GM19395 (cell line): ENCODE measurements at regions not wholly inside any gene's neighbourhood (a gene's known extent, or its start where the extent isn't known, plus 50 kb on each side); places are given as distances from the start of the nearest gene placed in this dataset.

Experiments used
- ATAC-seq: cut with Tn5 transposase; IDR thresholded peaks from one replicate; pipeline ENCODE4 v1.9.1; 2021; ENCODE audit warnings: mild to moderate bottlenecking, moderate library complexity; ENCODE audit not compliant: unreplicated experiment

DNA sequence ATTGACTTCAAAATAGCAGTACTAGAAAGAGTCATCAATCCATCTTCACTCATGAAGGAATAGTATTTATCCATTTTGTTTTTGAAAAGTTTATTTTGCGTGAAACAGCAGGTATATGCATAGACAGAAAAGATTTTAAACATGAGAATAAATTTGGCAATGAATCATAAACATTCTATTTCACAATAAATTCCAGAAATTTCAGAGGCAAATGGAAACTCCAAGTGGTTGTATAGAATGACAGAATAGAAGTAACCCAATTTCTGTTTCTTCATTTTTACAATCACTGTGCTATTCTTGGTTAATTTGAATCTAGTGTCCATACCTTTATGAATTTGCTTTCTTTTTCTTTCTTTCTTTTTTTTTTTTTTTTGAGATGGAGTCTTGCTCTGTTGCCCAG lies 173.0 kb upstream of the ECI2 start:
- no peak for ATAC-seq

DNA sequence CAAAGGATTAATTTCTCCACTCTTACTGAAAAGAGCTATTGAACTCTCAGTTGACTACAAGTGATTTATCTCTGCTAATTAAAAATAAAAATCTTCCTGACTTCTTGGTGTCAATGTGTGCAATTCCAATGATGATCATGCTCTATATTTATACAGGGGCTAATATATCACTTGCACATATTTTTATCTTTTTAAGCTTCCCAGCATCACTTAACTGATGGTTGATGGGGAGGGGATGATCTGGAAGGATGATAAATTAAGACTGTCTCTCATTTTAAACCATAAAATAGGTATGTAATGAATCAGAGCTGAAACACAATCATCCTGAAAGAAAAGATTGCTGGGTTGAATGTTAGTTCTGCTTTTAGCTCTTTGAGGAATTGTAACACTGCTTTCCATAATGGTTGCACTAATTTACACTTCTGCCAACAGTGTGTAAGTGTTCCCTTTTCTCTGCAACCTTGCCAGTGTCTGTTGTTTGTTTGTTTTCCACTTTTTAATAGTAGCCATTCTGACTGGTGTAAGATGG lies 169.6 kb upstream of the ECI2 start:
- ATAC-seq: no peak

DNA sequence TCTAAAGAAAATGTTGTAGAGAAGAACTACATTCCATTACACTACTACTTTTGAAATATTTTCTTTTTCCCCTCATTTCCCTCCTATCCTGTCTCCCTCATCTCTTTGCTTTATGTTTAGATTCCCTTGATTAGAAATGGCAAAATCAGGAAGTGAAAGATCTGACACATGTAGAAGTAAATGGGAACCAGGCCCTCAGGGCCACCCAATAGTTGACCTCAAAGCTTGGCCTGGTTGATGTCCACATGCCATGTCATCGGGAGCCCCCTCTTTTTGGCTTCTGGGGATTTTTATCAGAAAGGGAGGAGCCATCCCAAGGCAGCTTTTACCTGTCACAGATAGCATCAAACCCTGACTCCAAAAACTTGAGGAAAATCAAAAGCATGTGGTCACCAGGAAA lies 168.3 kb upstream of the ECI2 start:
- no peak for ATAC-seq

DNA sequence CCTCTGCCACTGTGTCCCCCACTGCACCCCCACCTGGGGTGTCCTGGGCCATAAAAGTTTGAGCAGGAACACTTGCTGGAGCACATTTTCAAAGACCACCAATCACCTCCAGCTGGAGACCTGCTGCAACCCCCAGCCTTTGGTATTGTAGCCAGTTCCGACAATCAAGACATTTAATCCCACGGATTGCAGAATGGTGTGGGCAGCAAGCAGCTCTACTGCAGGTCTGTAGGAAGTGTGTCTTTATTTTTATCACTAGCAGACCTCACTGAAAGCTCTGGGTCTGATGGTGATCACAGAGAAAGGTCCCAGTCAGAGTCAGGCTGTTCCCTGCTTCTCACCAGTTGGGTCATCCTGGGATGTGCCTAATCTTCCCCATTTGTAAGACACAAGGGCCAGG lies 167.1 kb upstream of the ECI2 start:
- no peak for ATAC-seq

DNA sequence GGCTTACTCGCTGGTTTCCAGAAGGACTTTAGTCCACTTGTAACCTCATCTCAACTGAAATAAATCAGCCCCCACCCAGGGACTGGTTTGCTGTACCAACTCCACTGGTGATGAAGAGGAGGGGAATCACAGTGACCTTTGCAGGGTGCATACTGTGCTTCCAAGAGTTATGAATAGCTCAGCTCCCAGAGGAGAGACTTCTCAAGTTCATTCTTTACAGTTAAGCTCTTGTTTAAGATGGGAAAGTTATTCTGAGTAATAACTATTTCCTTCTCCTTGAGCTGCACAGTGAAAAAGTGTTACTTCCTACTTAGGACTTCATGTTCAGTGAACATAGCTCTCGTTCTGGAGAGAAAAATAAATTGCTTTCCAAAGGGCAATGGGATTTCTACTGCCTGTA lies 166.5 kb upstream of the ECI2 start:
- ATAC-seq: no peak

DNA sequence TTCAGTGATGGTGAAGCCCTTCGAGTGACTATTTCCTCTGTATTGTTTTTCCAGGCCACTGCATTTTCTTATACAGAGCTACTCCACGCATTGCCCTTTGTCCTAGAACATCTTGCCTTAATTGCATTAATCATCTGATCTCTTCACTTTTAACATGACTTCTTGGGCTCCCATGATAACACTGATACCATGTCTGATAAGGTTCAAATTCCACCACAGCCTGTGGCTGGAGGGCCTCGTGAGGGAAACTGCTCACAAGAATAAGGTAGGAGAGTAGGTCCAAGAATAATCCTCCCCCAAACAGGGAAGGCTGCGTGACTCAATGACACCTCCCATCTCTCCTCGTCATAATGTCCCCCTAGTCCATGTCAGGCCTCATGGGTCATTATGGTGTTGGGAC lies 165.5 kb upstream of the ECI2 start:
- ATAC-seq: no peak

DNA sequence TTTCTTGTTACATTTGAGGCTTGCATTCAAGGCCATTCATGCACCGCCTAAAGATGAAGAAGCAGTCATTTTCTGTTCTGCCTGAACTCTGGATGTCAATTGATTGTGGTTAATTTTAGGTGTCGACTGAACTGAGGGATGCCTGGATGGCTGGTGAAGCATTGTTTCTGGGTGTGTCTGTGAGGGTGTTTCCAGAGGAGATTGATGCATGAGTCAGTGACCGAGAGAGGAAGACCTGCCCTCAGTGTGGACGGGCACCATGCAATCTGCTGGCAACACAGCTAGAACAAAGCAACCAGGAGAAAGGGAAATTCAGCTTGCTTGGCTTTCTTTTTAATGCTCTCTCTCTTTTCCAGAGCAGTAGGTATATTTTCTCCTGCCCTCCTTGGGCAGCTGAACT lies 164.1 kb upstream of the ECI2 start:
- ATAC-seq: no peak

DNA sequence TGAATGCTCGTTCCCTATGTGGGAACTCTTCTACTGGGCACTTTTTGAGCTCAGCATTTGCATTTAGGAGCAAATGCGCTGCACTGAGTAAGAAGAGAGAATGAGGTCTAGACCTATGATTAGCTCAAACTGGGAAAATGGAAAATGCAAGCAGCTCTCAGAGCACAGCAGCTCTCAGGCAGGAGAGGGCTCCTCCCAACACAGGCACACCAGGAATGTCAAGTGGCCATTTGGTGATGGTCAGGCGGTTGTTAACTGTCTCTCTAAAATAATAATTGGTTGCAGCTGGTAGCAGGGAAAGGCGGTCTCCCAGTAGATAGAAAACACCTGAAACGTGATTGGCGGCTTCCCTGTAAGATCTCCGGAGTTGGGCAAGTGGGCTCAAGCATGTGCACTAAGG lies 162.0 kb upstream of the ECI2 start:
- no peak for ATAC-seq

DNA sequence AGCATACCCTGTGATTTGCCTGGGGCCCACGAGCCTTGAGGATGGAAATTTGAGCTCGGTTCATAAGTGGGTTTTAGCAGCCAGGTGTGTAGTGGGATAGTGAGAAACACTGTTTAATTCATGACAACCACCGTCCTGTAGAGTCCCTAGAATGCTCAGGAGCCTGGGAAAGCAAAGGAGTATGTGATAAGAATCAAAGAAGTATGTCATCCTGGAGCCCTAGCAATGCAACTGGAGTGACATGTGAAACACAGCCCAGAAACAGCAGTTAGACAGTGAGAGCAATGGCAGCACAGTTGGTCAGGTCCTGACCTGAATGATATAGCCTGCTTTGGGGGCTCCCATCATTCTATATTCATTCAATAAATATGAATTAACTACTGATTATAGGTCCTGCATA lies 161.2 kb upstream of the ECI2 start:
- no peak for ATAC-seq

DNA sequence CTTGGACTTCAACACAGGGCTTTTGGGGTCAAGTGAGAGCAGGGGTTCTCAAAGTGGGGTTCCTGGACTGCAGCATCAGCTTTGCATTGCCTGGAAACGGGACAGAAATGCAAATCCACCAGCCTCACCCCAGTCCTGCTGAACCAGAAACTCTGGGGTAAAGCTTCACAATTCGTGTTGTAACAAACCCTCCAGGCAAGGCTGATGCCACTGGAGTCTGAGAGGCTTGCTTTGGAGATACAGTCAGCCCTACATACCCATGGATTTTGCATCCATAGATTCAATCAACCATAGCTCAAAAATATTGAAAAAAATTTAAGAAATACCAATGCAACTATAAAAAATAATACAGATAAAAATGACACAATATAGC lies 160.4 kb upstream of the ECI2 start:
- ATAC-seq: no peak

DNA sequence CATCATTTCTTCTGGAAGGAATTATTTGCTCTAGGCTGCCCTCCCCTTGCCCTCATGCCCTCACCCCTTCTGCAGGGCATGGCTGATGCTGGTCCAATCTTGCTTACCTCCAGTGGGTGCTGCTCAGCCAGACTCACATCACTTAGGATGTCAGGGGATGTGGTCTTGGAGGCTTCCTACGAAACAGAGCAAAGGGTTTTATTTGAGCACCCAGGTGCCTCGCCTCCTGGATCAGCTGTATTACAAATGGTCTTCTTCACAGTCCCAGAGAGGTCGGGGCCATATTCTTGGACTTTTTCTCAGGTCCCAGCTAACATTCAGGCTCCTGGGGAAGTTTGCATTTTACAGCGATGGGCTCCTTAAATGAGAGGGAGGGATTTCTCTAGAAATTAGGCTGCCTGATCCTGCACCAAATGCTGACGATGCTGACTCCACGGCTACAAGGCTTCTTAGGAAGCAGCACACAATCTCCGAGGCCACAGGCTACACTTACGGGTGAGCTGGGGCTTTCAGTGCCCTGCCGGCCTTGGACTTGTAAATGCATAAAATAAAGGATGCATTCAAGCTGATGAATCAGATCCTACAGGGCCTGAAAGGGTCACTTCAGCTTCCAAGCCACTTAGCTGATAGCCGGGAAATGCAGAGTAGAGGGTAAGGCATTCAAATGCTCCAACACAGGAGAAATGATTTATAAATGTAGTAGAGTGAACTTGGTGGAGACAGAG lies 159.8 kb upstream of the ECI2 start:
- no peak for ATAC-seq

DNA sequence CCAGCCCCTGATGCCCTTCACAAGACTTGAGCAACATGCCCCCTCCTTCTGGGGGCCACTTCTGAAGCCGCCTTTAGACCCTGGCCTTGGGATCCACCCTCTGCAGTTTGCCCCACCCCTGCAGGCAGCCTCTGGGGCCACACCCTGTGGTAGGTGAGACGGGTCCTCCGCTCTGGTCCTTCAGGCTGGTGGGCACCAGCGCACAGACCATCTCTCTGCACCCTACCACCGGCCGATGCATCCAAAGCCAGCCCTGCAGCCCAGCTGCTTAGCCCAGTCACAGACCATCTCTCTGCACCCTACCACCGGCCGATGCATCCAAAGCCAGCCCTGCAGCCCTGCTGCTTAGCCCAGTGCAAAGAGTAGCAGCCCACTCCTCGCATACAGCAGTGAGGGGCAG lies 159.3 kb upstream of the ECI2 start:
- no peak for ATAC-seq

DNA sequence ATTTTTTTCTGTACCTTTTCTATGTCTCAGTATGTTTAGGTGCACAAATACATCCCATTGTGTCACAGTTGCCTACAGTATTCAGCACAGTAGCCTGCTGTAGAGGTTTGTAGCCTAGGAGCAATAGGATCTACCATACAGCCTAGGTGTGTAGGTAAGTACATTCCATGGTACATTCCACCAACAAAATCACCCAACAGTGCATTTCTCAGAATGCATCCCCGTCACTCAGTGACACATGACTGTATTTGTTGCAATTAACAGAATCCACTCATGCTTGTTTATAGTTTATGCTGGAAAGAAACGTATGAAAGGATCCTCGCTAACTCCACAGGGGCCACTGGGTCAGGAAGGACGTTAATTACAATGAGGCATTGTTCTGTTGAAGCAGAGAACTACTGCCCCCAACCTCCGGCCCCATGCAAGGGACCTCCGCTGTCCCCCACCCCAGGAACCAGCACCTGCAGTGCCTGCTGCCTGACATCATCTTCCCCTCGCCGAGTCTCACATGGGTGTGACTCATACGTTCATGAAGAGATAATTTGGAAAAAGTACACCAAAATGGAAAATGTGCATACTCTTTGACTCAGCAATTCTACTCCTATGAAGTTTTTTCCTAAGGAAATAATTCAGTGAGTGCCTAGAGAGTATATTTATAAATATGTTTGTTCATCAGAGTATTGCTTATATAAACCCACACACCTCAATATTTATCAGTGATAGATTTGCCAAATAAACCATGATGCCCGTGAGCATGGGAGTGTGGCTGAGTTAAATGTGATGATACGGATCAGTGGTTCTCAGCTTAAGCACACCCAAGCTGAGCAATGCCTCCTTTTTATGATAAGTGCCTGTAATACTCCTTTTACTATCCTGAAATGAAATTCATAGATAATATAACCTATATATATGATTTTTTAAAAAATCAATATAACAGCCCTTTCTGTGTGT lies 156.4 kb upstream of the ECI2 start:
- ATAC-seq: no peak

DNA sequence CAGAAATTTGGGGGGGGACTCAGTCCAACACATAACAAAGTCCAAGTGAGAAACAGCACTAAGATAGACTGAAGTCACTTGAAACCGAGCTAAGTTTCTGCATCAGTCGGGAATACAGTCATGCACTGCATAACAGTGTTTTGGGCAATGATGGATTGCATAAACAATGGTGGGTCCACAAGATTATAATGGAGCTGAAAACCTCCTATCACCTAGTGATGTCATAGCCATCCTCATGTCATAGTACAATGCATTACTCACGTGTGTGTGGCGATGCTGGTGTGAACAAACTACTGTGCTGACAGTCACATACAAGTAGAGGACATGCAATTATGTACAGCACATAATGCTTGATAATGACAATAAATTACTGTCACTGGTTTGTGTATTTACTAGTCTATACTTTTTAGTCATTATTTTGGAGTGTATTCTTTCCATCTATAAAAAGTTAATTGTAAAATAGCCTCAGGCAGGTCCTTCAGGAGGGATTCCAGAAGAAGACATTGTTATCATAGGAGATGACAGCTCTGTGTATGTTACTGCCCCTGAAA lies 154.5 kb upstream of the ECI2 start:
- no peak for ATAC-seq

DNA sequence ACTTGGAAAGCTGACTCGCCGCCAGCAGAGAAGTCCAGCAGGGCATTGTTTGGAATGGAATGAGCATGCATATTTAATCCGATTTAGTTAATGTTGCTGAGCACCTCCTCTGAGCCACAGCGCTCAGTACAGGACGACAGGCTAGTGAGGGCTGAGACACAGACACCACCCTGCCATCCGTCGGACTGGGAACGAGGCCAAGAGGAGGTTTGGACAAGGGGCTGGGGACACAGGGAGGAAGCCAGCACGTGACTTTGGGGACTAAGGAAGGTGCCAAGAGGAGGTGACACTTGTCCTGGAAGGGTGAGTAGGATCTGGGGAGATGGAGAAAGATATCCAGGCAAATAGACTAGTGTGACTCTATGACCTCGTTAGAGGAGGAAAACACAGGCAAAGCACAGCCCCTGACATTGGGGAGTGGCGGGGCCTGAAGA lies 152.5 kb upstream of the ECI2 start:
- ATAC-seq: no peak

DNA sequence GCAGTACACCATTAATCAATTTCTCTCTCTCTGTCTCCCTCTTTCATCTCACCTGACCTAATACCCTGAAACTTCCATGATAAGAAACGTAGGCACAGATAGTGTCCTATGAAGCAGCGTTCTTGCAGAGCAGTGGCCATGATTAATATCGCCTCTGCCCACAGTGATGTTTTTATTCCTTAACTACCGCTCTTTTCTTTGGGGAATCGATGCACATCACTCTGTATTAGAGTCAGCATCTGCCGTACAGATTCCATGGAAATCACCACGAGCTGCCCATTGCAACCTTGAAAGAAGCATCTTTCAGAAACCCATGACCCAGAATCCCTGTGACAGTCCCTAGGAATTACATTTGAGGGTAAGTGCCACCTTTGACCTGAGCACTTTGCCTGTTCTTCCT lies 152.0 kb upstream of the ECI2 start:
- ATAC-seq: no peak

DNA sequence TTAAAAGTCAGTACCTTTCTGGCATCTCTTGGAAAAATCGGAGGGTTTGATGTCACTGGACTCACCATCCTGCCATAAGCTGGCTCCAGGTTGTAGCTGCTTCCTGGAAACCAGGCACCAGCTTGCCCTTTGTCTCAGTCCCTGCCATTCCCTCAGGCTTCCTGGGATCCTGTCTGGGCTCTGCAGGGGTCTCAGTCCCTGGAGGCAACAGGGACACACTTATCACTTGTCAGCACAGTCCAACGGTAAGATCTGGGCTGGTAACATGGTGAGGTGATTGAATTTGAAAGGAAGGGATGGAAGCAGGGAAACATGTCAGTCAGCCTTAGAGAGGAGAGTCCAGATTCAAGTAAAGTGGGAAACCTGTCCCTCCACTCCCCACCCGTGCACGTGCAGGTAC lies 147.6 kb upstream of the ECI2 start:
- ATAC-seq: no peak

DNA sequence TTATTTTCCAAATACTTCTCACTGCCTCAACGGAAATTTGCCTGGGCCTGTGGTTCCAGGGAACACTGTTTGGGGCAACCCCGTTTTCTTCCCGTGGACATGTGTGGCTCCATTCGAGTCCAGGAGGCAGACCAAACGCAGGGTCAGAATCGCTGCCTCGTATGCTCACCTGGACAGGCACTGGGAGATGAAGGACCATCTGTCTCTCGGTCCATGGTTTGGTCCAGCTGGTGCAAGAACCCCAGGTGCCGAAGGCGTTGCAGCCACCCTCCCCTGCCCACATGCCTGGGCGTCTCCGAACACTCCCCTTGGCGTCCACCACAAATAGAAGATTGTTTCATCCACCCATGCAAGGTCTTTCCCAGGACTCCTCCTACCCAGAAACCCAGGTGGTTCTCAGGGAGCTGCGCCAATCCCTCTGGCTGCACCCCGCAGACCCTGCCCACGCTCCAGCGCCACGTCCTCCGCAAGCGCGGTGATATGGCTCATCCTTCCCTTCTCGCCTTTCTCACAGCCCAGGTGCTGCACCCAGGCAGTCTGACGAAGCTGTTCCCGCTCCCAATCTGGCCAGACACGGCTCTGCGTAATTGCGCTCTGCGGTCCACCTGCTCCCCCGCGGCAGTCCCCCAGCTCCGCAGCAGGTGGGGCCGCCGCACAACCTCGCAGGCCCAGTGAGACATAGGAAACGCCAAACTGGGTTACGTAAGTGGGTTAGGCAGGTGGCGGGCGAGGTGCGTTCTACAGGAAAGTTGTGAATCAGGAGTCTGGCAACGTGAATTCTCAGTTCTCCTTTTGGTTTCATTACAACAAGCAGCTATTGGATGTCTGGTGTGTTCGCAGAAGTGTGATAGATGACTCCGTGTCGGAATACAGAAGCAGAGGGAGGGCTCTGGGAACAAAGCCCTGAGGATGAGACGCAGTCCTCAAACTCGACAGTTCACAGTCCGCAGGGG lies 146.2 kb upstream of the ECI2 start:
- ATAC-seq: peak; percentile 94

DNA sequence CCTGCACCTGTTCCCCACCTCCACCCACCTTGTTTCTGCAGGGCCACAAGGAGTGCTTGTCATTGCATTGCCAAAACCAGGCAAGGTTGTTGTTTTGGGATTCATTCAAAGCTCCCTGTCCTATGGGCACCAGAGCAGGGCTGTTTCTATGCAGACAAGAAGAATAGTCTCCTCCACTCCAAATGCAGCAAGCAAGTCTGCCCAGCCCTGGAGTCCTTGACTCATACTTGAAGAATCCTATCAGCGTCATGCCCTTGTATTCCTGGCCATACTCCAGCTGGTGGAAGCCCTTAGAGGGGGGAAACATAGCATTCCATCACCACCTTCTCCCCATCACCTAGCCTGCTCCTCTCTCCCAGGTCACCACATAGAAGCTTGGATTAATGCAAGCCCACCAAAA lies 145.3 kb upstream of the ECI2 start:
- ATAC-seq: no peak

DNA sequence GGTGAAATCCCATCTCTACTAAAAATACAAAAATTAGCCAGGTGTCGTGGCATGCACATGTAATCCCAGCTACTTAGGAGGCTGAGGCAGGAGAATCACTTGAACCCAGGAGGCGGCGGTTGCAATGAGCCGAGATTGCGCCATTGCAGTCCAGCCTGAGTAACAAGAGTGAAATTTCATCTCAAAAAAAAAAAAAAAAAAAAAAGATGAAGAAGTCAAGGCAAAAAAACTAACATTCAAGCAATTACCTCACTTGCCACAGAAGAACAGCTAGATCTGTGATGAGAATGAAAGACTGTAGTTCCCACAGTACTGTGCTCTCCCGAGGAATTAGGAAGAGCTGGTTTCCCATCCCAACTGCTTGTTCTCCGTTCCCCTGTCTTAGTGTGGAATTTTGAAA lies 144.7 kb upstream of the ECI2 start:
- ATAC-seq: no peak
